HG02970 (cell line): ENCODE measurements at regions not wholly inside any gene's neighbourhood (a gene's known extent, or its start where the extent isn't known, plus 50 kb on each side); places are given as distances from the start of the nearest gene placed in this dataset.

ENCODE experiments used
- ATAC-seq: cut with Tn5 transposase; IDR thresholded peaks from one replicate; pipeline ENCODE4 v1.9.1; 2021; ENCODE audit warnings: mild to moderate bottlenecking, moderate library complexity, moderate number of reproducible peaks; ENCODE audit not compliant: unreplicated experiment, low FRiP score

DNA sequence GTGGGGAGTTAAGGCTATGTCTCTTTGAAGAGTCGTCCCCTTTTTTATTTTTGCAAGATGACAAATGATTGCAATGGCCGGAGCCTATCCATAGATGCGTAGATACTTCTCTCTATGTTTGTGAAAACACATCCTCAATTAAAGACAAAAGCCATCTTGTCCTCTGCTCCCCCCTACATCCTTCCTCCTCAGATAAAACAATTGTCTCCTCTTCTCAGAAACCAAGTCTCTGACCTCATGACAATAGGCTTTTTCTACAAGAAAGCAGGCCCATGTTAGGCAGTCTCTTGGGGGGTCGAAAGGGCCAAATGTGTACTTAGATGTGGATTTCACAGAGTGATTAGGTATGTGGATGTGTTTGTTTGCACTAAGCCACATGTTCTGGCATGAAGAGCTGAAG lies 51.1 kb upstream of the SSTR4 start:
- no peak for ATAC-seq

DNA sequence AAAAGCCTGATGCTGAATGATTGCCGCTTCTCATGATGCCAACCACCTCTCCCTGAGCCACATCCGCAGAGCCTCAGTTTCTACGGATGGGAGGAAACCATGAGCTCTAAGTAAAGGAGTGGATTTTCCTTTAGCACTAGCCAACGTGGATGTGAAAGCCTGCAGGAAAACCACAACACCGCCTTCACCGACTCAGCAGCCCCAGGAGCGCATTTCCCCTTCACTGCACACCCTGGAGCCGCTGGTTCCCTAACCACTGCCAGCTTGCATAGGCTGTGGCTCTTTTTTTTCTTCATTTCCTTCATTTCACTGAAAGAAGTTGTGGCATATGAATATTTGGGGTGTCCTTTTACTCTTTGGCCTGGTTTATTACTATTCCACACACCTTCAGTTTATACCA lies 50.5 kb upstream of the SSTR4 start:
- ATAC-seq, result no peak

DNA sequence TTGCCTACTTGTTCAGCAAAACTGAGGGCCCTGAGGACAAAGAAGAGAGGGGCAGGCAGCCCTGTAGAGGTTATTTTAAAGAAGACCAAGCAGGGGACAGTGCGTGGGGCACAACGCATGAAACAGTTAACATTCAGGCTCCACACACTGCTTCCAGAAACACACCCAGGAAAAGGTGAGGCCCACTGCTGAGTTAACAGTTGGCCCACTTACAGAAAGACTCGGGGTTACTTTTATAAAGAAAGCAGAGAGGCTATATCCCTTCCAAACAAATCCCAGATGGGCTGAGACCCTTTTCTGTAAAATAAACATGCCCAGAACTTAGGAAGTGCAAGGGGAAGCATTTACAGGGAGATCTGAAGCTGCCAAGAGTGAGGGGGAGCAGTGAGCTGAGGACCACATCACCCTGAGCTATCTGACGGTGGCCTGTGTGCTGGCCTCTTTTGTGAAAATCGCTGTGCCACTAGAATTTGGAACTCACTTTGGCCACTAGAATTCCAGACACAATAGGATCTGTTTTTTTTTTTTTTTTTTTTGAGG lies 49.8 kb upstream of the SSTR4 start:
- no peak for ATAC-seq
